GM23338 (cell line): ENCODE measurements at regions not wholly inside any gene's neighbourhood (a gene's known extent, or its start where the extent isn't known, plus 50 kb on each side); places are given as distances from the start of the nearest gene placed in this dataset.

Source experiments
- CTCF ChIP-seq, 2 experiments: fragments of 200-600 bp in 1 of 2; sonication (generic) in 1 of 2; conservative IDR thresholded peaks; 2 replicates each; pipeline versions ENCODE4 v1.5.1 to v1.6.1; 2016 to 2017; ENCODE audit warnings: antibody characterized with exemption in 2 of 2, low read depth in 2 of 2, mild to moderate bottlenecking in 2 of 2, moderate library complexity in 1 of 2
- EZH2 ChIP-seq: fragments of 200-600 bp; sonication (generic); IDR thresholded peaks from one replicate; pipeline ENCODE4 v1.8.0; 2017; ENCODE audit warnings: antibody characterized with exemption, mild to moderate bottlenecking, low read depth; ENCODE audit not compliant: unreplicated experiment
- EZH2phosphoT487 ChIP-seq: fragments of 200-600 bp; sonication (generic); IDR thresholded peaks from one replicate; pipeline ENCODE4 v1.8.1; 2018; ENCODE audit warnings: antibody characterized with exemption; ENCODE audit not compliant: unreplicated experiment
- REST ChIP-seq: IDR thresholded peaks from one replicate; pipeline ENCODE4 v1.6.1; 2018; ENCODE audit warnings: antibody characterized with exemption; ENCODE audit not compliant: unreplicated experiment

DNA sequence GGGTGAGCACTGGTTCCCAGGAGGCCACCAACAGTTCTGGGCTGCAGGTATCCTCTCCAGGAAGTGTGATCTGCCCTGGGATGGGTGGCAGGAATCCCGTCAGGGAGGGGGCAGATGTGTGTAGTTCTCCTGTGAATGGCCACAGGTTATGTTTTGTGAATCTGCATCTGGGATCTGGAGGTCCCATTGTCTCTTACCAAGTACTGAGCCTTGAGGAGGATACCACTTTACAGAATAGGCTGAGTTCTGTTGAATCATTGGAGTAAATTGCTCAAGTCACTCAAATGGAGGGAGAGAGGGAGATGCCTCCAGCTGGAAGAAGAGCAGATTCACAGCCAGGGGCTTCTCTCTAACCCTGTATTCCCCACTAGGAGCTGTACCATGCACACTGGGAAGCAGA is 168.2 kb downstream of the ANKRD30B start:
- no peak for TF ChIP-seq CTCF (conservative IDR thresholded peaks at IDR 0.05; ENCODE audit: low read depth in 2 of 2)
- no peak for TF ChIP-seq EZH2
- no peak for TF ChIP-seq REST
- no peak for TF ChIP-seq EZH2phosphoT487
